Immature natural killer cell (primary cell): ENCODE measurements at regions not wholly inside any gene's neighbourhood (a gene's known extent, or its start where the extent isn't known, plus 50 kb on each side); places are given as distances from the start of the nearest gene placed in this dataset.
A peak's percentile ranks its signal among the peaks of the same experiment; 100 is the strongest.

Source experiments
- DNase-seq, 3 donors: peaks; one replicate each; pipeline ENCODE4 v3.0.0; 2022; ENCODE audit warnings: mixed read lengths in 1 of 3
- H3K27ac Mint-ChIP-seq, 6 donors: one replicate each; pipeline ENCODE4 v1.8.0; 2020; ENCODE audit warnings: mixed read lengths in 6 of 6, mild to moderate bottlenecking in 5 of 6, inconsistent platforms in 4 of 6, moderate library complexity in 3 of 6
- H3K27me3 Mint-ChIP-seq, 3 donors: one replicate each; pipeline ENCODE4 v1.8.0; 2020 to 2021; ENCODE audit warnings: low read depth in 3 of 3, mild to moderate bottlenecking in 3 of 3, mixed read lengths in 3 of 3, moderate library complexity in 3 of 3, inconsistent platforms in 1 of 3
- H3K36me3 Mint-ChIP-seq, 3 donors: one replicate each; pipeline ENCODE4 v1.8.0; 2020; ENCODE audit warnings: mixed read lengths in 3 of 3, inconsistent platforms in 2 of 3, mild to moderate bottlenecking in 2 of 3
- H3K4me1 Mint-ChIP-seq, 2 donors: one replicate each; pipeline ENCODE4 v1.8.0; 2020; ENCODE audit warnings: inconsistent platforms in 2 of 2, mild to moderate bottlenecking in 2 of 2, mixed read lengths in 2 of 2, moderate library complexity in 1 of 2
- H3K4me3 Mint-ChIP-seq, 5 donors: one replicate each; pipeline ENCODE4 v1.8.0; 2020; ENCODE audit warnings: mild to moderate bottlenecking in 5 of 5, mixed read lengths in 5 of 5, inconsistent platforms in 3 of 5, moderate library complexity in 3 of 5
- H3K9me3 Mint-ChIP-seq, 6 donors: one replicate each; pipeline ENCODE4 v1.8.0; 2020; ENCODE audit warnings: mild to moderate bottlenecking in 6 of 6, mixed read lengths in 6 of 6, inconsistent platforms in 4 of 6, moderate library complexity in 3 of 6

- Mint-ChIP-seq H3K27ac (no peak overlapping the region), H3K4me3 (no peak overlapping the region), H3K27me3 (peaks cover 0 to 8% (median 0%) of the 10 kb centered on the region in 3 donors), H3K9me3 (no peaks in the 10 kb centered on the region), H3K4me1 (no peaks in the 10 kb centered on the region), H3K36me3 (no peaks in the 10 kb centered on the region)
- DNase-seq: no peak
Measured at GRCh38 chr11:10941871-10942270, 84.0 kb upstream of the ZBED5 start.

- no peak overlapping the region for H3K4me3 Mint-ChIP-seq
- peaks cover 0 to 6% (median 0%) of the 10 kb centered on the region in 3 donors for H3K27me3 Mint-ChIP-seq
- no peaks in the 10 kb centered on the region for H3K36me3 Mint-ChIP-seq
- no peak overlapping the region for H3K27ac Mint-ChIP-seq
- no peaks in the 10 kb centered on the region for H3K9me3 Mint-ChIP-seq
- no peaks in the 10 kb centered on the region for H3K4me1 Mint-ChIP-seq
- no peak for DNase-seq
Measured at GRCh38 chr11:10941414-10941813, 83.6 kb upstream of the ZBED5 start.

GRCh38 chr11:10938650-10939387 is 81.0 kb upstream of the ZBED5 start:
- no peak overlapping the region for H3K27ac Mint-ChIP-seq
- H3K4me3 Mint-ChIP-seq: no peak overlapping the region
- peaks cover 9 to 14% of the 10 kb centered on the region in 2 donors for H3K4me1 Mint-ChIP-seq
- no peaks in the 10 kb centered on the region for H3K36me3 Mint-ChIP-seq
- no peaks in the 10 kb centered on the region for H3K9me3 Mint-ChIP-seq
- H3K27me3 Mint-ChIP-seq: peaks cover 4 to 7% (median 5%) of the 10 kb centered on the region in 3 donors
- DNase-seq: no peak

GRCh38 chr11:10938231-10938630 is 80.4 kb upstream of the ZBED5 start:
- Mint-ChIP-seq H3K4me3 (no peak overlapping the region), H3K9me3 (no peaks in the 10 kb centered on the region), H3K27ac (no peak overlapping the region), H3K4me1 (peaks cover 11 to 17% of the 10 kb centered on the region in 2 donors), H3K27me3 (peaks cover 7 to 11% (median 10%) of the 10 kb centered on the region in 3 donors), H3K36me3 (no peaks in the 10 kb centered on the region)
- DNase-seq: no peak

GRCh38 chr11:10937385-10937771 is 79.5 kb upstream of the ZBED5 start:
- no peak for DNase-seq

GRCh38 chr11:10936626-10937384 is 79.0 kb upstream of the ZBED5 start:
- no peaks in the 10 kb centered on the region for H3K9me3 Mint-ChIP-seq
- H3K36me3 Mint-ChIP-seq: no peaks in the 10 kb centered on the region
- peaks cover 7 to 11% (median 10%) of the 10 kb centered on the region in 3 donors for H3K27me3 Mint-ChIP-seq
- no peak overlapping the region for H3K4me3 Mint-ChIP-seq
- no peak for DNase-seq
- H3K27ac Mint-ChIP-seq: no peak overlapping the region
- H3K4me1 Mint-ChIP-seq: peaks cover 11 to 17% of the 10 kb centered on the region in 2 donors

More at GRCh38 chr11:10937385-10937771, 79.5 kb upstream of the ZBED5 start:
- Mint-ChIP-seq H3K36me3 (no peaks in the 10 kb centered on the region), H3K9me3 (no peaks in the 10 kb centered on the region), H3K4me3 (no peak overlapping the region), H3K4me1 (peaks cover 11 to 17% of the 10 kb centered on the region in 2 donors), H3K27me3 (peaks cover 7 to 11% (median 10%) of the 10 kb centered on the region in 3 donors), H3K27ac (no peak overlapping the region)

- Mint-ChIP-seq H3K4me1 (peaks cover 20 to 22% of the 10 kb centered on the region in 2 donors), H3K27me3 (peaks cover 14 to 21% (median 18%) of the 10 kb centered on the region in 3 donors), H3K4me3 (peak overlapping the region in 2 of 5 donors; percentile 2 to 4), H3K9me3 (no peaks in the 10 kb centered on the region), H3K27ac (no peak overlapping the region), H3K36me3 (no peaks in the 10 kb centered on the region)
- DNase-seq: no peak
Measured at GRCh38 chr11:10935015-10935559, 77.2 kb upstream of the ZBED5 start.

GRCh38 chr11:10934293-10934860 is 76.5 kb upstream of the ZBED5 start:
- Mint-ChIP-seq H3K36me3 (no peaks in the 10 kb centered on the region), H3K27me3 (peaks cover 14 to 26% (median 19%) of the 10 kb centered on the region in 3 donors), H3K9me3 (no peaks in the 10 kb centered on the region), H3K4me1 (peaks cover 20 to 23% of the 10 kb centered on the region in 2 donors), H3K27ac (no peak overlapping the region), H3K4me3 (peak overlapping the region; percentile 65 to 87 (median 85))
- no peak for DNase-seq

GRCh38 chr11:10933455-10934292 is 75.8 kb upstream of the ZBED5 start:
- peak overlapping the region in 1 of 6 donors; percentile 15 for H3K27ac Mint-ChIP-seq
- peak; percentile 57 to 69 (median 60) for DNase-seq
- peaks cover 16 to 26% (median 26%) of the 10 kb centered on the region in 3 donors for H3K27me3 Mint-ChIP-seq
- peak overlapping the region; percentile 65 to 87 (median 85) for H3K4me3 Mint-ChIP-seq
- H3K36me3 Mint-ChIP-seq: peaks cover 0 to 3% (median 2%) of the 10 kb centered on the region in 3 donors
- peaks cover 20 to 23% of the 10 kb centered on the region in 2 donors for H3K4me1 Mint-ChIP-seq
- no peaks in the 10 kb centered on the region for H3K9me3 Mint-ChIP-seq

- no peak overlapping the region for H3K27ac Mint-ChIP-seq
- H3K4me3 Mint-ChIP-seq: peak overlapping the region in 2 of 5 donors; percentile 17 to 29
- DNase-seq: no peak
- peaks cover 17 to 31% (median 27%) of the 10 kb centered on the region in 3 donors for H3K27me3 Mint-ChIP-seq
- no peaks in the 10 kb centered on the region for H3K9me3 Mint-ChIP-seq
- H3K4me1 Mint-ChIP-seq: peaks cover 20 to 23% of the 10 kb centered on the region in 2 donors
- peaks cover 0 to 4% (median 4%) of the 10 kb centered on the region in 3 donors for H3K36me3 Mint-ChIP-seq
Measured at GRCh38 chr11:10932976-10933375, 75.1 kb upstream of the ZBED5 start.

GRCh38 chr11:10931761-10932670 is 74.2 kb upstream of the ZBED5 start:
- H3K9me3 Mint-ChIP-seq: no peaks in the 10 kb centered on the region
- H3K4me1 Mint-ChIP-seq: peaks cover 20 to 23% of the 10 kb centered on the region in 2 donors
- DNase-seq: no peak
- peak overlapping the region in 1 of 6 donors; percentile 28 for H3K27ac Mint-ChIP-seq
- H3K4me3 Mint-ChIP-seq: peak overlapping the region; percentile 64 to 84 (median 75)
- H3K36me3 Mint-ChIP-seq: peaks cover 0 to 4% (median 4%) of the 10 kb centered on the region in 3 donors
- peaks cover 17 to 31% (median 27%) of the 10 kb centered on the region in 3 donors for H3K27me3 Mint-ChIP-seq
